ENCODE measurements at regions not wholly inside any gene's neighbourhood (a gene's known extent, or its start where the extent isn't known, plus 50 kb on each side); places are given as distances from the start of the nearest gene placed in this dataset.

DNA sequence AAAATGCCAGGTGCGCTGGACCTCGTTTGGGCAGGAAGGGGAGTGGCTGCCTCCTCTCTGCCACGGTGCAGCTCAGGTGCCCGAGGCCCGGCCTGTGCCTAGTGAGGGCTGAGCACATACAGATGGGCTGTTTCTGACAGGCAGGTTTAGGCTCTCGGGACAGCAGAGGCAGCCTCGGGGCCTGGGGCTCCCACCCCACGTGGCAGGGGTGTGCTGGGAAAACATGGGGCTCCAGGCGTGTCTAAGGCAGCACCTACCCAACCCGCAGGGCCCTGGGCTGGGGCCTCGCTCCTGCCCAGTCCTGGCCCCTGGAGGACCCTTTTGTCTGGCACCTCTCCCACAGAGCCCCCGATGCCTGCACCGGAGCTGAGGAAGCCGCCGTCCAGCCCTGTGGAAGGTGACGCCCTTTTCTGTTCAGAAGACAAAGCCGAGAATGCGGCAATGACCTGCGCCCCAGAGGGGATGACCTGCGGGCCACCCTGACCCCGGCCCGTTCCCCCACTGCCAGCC is 76.4 kb upstream of the GALNT9 start:
- POLR2A ChIA-PET = interaction anchor here (0.6 to 0.7 kb wide), 2 partner anchors 51 to 252 kb away, joined by 3 read pairs; no protein-coding TSS in a partner anchor

DNA sequence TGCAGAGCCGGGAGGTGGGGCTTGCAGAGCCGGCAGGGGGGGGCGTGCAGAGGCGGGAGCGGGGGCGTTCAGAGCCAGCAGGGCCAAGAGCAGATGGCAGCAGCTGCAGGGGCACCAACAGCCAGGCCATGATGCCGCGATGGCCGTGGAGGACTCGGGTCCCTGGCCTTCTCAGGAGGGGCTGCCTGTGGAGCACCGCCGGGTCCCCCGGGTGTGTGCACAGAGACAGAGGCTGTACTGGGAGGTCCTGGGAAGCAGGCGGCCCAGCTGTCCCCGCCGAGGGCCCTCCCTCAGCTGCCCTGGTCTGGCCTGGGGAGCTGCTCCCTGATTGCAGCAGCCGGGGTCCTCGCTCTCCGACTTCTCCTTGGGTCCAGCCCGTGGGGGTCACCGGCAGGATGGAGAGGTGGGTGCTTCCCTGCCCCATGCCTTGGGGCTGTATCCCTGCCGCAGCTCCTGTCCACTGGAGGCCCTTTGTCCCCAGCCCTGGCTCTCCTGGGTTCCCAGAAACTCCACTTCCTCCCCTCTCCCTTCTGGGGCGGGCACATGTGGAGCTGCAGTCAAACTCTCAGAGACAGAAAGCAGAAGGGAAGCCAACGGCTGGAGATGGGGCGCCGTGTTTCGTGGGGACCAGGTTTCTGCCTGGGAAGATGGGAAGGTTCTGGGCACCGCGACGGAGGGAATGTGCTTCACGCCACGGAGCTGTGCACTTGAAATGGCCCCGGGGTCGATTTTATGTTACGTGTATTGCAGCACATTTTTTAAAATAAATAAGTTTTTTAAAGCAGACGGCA is 75.8 kb upstream of the GALNT9 start:
- TF ChIP-seq, protein P1, sequence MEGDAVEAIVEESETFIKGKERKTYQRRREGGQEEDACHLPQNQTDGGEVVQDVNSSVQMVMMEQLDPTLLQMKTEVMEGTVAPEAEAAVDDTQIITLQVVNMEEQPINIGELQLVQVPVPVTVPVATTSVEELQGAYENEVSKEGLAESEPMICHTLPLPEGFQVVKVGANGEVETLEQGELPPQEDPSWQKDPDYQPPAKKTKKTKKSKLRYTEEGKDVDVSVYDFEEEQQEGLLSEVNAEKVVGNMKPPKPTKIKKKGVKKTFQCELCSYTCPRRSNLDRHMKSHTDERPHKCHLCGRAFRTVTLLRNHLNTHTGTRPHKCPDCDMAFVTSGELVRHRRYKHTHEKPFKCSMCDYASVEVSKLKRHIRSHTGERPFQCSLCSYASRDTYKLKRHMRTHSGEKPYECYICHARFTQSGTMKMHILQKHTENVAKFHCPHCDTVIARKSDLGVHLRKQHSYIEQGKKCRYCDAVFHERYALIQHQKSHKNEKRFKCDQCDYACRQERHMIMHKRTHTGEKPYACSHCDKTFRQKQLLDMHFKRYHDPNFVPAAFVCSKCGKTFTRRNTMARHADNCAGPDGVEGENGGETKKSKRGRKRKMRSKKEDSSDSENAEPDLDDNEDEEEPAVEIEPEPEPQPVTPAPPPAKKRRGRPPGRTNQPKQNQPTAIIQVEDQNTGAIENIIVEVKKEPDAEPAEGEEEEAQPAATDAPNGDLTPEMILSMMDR (IDR thresholded peaks at IDR 0.05; ENCODE audit: insufficient read depth, low read length, missing control alignments) = no peak
- no peak overlapping the region for H3K4me3 ChIP-seq (ENCODE audit: low read depth, low read length)
- CTCF ChIA-PET = interaction anchor here (1.2 to 2.0 kb wide), 2 partner anchors 10 to 210 kb away, joined by 3 to 13 read pairs; no protein-coding TSS in a partner anchor
- DNase-seq (ENCODE audit: low read depth, low spot score) = no peak
- POLR2A ChIA-PET = interaction anchor here (0.6 to 0.7 kb wide), 2 partner anchors 52 to 252 kb away, joined by 3 read pairs; no protein-coding TSS in a partner anchor

More for the DNA sequence above, 76.4 kb upstream of the GALNT9 start:
- no peak for DNase-seq (ENCODE audit: low read depth, low spot score)
- H3K4me3 ChIP-seq (ENCODE audit: low read depth, low read length) = no peak overlapping the region
- CTCF ChIA-PET = interaction anchor here (1.2 to 2.0 kb wide), 2 partner anchors 9 to 209 kb away, joined by 3 to 13 read pairs; no protein-coding TSS in a partner anchor
- TF ChIP-seq, protein P1 (IDR thresholded peaks at IDR 0.05; ENCODE audit: insufficient read depth, low read length, missing control alignments) = no peak

DNA sequence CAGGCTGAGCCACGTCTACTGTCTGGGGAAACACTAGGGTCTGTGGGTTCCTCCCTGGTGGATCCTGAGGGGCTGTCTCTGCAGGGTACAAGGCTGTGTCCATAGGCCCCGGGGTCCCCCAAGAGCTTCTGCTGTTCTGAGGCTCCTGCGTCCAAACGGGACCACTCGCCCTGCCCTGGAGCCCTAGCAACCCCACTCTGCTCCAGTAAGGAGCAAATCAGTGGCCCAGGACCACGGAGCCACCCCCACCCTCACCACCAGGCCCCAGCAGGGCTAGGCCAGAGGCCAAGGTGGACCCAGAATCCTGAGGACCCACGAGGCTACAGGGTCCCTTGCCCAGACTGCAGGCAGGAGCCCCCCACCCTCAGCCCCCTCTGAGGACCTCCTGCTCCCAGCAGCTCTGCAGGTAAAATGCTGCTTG is 75.1 kb upstream of the GALNT9 start:
- no peak for DNase-seq (ENCODE audit: low read depth, low spot score)
- TF ChIP-seq, protein P1 (IDR thresholded peaks at IDR 0.05; ENCODE audit: insufficient read depth, low read length, missing control alignments) = no peak
- POLR2A ChIA-PET = no interaction called here

DNA sequence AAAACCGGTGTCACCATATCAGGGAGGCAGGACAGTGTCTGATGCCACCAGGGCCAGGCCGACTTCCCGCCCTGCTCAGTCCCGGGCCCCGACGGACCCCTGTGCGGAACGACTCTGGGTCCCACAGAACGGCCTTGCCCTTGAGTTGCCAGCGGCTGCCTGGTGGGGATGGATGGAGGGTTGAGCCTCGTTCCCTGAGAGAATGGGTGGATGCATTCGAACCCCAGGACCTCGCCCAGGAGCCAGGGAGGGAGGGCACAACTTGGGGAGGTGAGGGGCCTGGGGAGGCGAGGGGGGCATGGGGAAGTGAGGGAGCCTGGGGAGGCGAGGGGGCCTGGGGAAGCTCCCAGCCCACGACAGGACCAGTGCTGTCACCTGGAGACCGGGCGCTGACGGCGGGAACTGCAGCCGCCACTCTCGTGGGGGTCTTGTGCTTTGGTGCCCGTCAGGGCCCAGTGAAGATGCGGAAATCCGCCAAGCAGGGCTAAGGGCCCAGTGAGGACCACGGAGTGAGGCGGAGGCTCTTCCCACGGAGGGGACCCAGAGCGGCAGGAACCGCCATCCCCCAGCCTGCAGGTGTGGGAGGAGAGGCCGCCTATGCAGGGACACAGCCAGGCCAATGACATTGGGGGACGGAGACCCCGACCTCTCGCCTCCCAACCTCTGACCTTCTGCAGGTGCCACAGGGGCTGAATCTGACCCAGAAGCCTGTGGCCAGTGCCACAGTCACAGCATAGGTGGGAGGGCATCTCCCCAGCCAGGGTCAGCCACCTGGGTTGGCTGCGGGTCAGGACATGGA is 74.4 kb upstream of the GALNT9 start:
- POLR2A ChIA-PET = no interaction called here
- TF ChIP-seq, protein P1 (IDR thresholded peaks at IDR 0.05; ENCODE audit: insufficient read depth, low read length, missing control alignments) = no peak
- no peak for DNase-seq (ENCODE audit: low read depth, low spot score)
- CTCF ChIA-PET = no interaction called here
- H3K4me3 ChIP-seq (ENCODE audit: low read depth, low read length) = no peak overlapping the region

More for the DNA sequence above, 75.1 kb upstream of the GALNT9 start:
- H3K4me3 ChIP-seq (ENCODE audit: low read depth, low read length) = no peak overlapping the region
- CTCF ChIA-PET = no interaction called here

DNA sequence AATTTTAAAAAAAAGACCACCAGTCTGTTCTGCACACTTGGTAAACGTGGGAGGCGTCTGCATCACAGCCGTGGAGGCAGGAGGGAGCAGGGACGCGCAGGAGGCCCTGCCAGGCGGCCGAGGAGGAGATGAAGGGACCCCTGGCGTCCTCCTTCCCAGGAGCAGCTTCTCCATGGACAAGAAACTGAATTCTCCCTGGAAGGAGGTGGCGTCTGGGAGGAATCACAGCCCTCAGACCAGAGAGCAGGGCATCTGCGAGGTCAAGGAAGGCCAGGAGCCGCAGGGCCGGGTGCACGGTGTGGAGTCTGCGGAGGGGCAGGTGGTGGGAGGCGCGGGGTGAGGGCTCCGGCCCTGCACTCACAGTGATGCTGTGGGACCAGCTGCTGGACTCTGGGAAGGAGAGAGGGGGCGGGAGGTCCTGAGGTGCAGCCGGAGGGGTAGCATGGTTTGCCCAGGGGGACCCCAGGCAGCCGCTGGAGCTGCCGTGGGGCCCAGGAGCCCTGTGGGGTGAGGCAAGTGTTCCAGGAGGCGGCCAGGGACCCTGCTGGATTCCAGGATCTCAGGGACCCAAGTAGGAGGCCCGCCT is 73.5 kb upstream of the GALNT9 start:
- CTCF ChIA-PET = no interaction called here
- DNase-seq (ENCODE audit: low read depth, low spot score) = no peak
- no peak overlapping the region for H3K4me3 ChIP-seq (ENCODE audit: low read depth, low read length)
- TF ChIP-seq, protein P1 (IDR thresholded peaks at IDR 0.05; ENCODE audit: insufficient read depth, low read length, missing control alignments) = no peak
- POLR2A ChIA-PET = interaction anchor here (0.6 kb wide), 1 partner anchor 19 kb away, joined by 3 read pairs; no protein-coding TSS in a partner anchor

All from AG04449 (cell line).